ENCODE measurements at regions not wholly inside any gene's neighbourhood (a gene's known extent, or its start where the extent isn't known, plus 50 kb on each side); places are given as distances from the start of the nearest gene placed in this dataset.
A peak's percentile ranks its signal among the peaks of the same experiment; 100 is the strongest.

GRCh38 chrX:39682778-39683177, 415.0 kb downstream of the BCOR start (continued):
- TF ChIP-seq REST (IDR thresholded peaks at IDR 0.05; ENCODE audit: borderline replicate concordance) (0 out of 2 replicates have a peak, but pooled peaks have one; percentile 20), REST (CRISPR knock-in tag; IDR thresholded peaks at IDR 0.05; ENCODE audit: low read depth) (no peak), ELF1 (tag; IDR thresholded peaks at IDR 0.05) (peak; percentile 55), NR2C2 (CRISPR knock-in tag; IDR thresholded peaks at IDR 0.05) (no peak), NR2C2 (tag; IDR thresholded peaks at IDR 0.05) (no peak), SIN3A (IDR thresholded peaks at IDR 0.05; ENCODE audit: borderline replicate concordance in 2 of 2, control insufficient read depth in 1 of 2, low read depth in 2 of 2, low read length in 2 of 2) (no peak), SIX5 (IDR thresholded peaks at IDR 0.05; ENCODE audit: borderline replicate concordance in 1 of 2, insufficient read depth in 1 of 2, low read depth in 1 of 2, low read length in 2 of 2) (peak; percentile 37 to 53; a peak in 3 of 4 replicates), STAT5A (IDR thresholded peaks at IDR 0.05; ENCODE audit: borderline replicate concordance, low read length) (no peak), ZNF124 (CRISPR knock-in tag; IDR thresholded peaks at IDR 0.05) (no peak), L3MBTL2 (IDR thresholded peaks at IDR 0.05) (peak; percentile 83), MAX (CRISPR knock-in tag; IDR thresholded peaks at IDR 0.05) (peak; percentile 69), RAD51 (IDR thresholded peaks at IDR 0.05; ENCODE audit: borderline replicate concordance, low read depth) (peak; percentile 81), USF2 (CRISPR knock-in tag; IDR thresholded peaks at IDR 0.05) (peak; percentile 92), E2F3 (CRISPR knock-in tag; IDR thresholded peaks at IDR 0.05) (no peak), BCOR (IDR thresholded peaks at IDR 0.05) (no peak), ATF1 (CRISPR knock-in tag; IDR thresholded peaks at IDR 0.05) (no peak), ATF1 (tag; IDR thresholded peaks at IDR 0.05) (peak; percentile 60), USF1 (CRISPR knock-in tag; IDR thresholded peaks at IDR 0.05) (peak; percentile 92), ZNF143 (CRISPR knock-in tag; IDR thresholded peaks at IDR 0.05) (peak; percentile 77), KDM4B (IDR thresholded peaks at IDR 0.05; ENCODE audit: borderline replicate concordance in 2 of 2, low read depth in 1 of 2) (no peak), NFYB (IDR thresholded peaks at IDR 0.05; ENCODE audit: extremely low read depth, insufficient read length) (peak; percentile 4)
